ENCODE measurements at regions not wholly inside any gene's neighbourhood (a gene's known extent, or its start where the extent isn't known, plus 50 kb on each side); places are given as distances from the start of the nearest gene placed in this dataset.

- Histone ChIP-seq H3K27me3 (ENCODE audit: low read depth) (peaks cover 21% of the 10 kb centered on the region), H3K9me3 (no peaks in the 10 kb centered on the region), H3K4me3 (peak overlapping the region; percentile 13), H3K36me3 (replicated peaks) (no peaks in the 10 kb centered on the region), H3K4me1 (peaks cover 36% of the 10 kb centered on the region)
- in situ Hi-C loops (cut with MboI; ENCODE audit: low sequenced_read_pairs) = no loop called here
- no peak for DNase-seq (ENCODE audit: low spot score in 2 of 2)
Observed at GRCh38 chr7:25861601-25862260, 290.3 kb upstream of the NFE2L3 start.

- Histone ChIP-seq H3K4me3 (peak overlapping the region; percentile 5; the same call in 1 of the 2 replicates), H3K27me3 (ENCODE audit: low read depth) (peaks cover 28% of the 10 kb centered on the region), H3K36me3 (replicated peaks) (no peaks in the 10 kb centered on the region), H3K9me3 (no peaks in the 10 kb centered on the region), H3K4me1 (peaks cover 36% of the 10 kb centered on the region)
- peak; percentile 100 for DNase-seq (ENCODE audit: low spot score in 2 of 2)
- in situ Hi-C loops (cut with MboI; ENCODE audit: low sequenced_read_pairs) = no loop called here
Observed at GRCh38 chr7:25862261-25863004, 289.6 kb upstream of the NFE2L3 start.

- Histone ChIP-seq H3K27me3 (ENCODE audit: low read depth) (peaks cover 34% of the 10 kb centered on the region), H3K4me1 (peaks cover 30% of the 10 kb centered on the region), H3K4me3 (peak overlapping the region; percentile 5; the same call in 1 of the 2 replicates), H3K36me3 (replicated peaks) (no peaks in the 10 kb centered on the region), H3K9me3 (no peaks in the 10 kb centered on the region)
- no peak for DNase-seq (ENCODE audit: low spot score in 2 of 2)
- in situ Hi-C loops (cut with MboI; ENCODE audit: low sequenced_read_pairs) = no loop called here
Observed at GRCh38 chr7:25863005-25863728, 288.8 kb upstream of the NFE2L3 start.

- peaks cover 40% of the 10 kb centered on the region for H3K27me3 ChIP-seq (ENCODE audit: low read depth)
- peak in 1 of 2 experiments; percentile 63 for DNase-seq (ENCODE audit: low spot score in 2 of 2)
- H3K4me1 ChIP-seq = peaks cover 29% of the 10 kb centered on the region
- in situ Hi-C loops (cut with MboI; ENCODE audit: low sequenced_read_pairs) = no loop called here
- no peaks in the 10 kb centered on the region for H3K36me3 ChIP-seq (replicated peaks)
- H3K4me3 ChIP-seq = no peak overlapping the region
- no peaks in the 10 kb centered on the region for H3K9me3 ChIP-seq
Observed at GRCh38 chr7:25863729-25864110, 288.3 kb upstream of the NFE2L3 start.

- H3K27me3 ChIP-seq (ENCODE audit: low read depth) = peaks cover 47% of the 10 kb centered on the region
- DNase-seq (ENCODE audit: low spot score in 2 of 2) = no peak
- peaks cover 29% of the 10 kb centered on the region for H3K4me1 ChIP-seq
- in situ Hi-C loops (cut with MboI; ENCODE audit: low sequenced_read_pairs) = no loop called here
- H3K9me3 ChIP-seq = no peaks in the 10 kb centered on the region
- no peak overlapping the region for H3K4me3 ChIP-seq
- no peaks in the 10 kb centered on the region for H3K36me3 ChIP-seq (replicated peaks)
Observed at GRCh38 chr7:25864511-25864910, 287.5 kb upstream of the NFE2L3 start.

- H3K36me3 ChIP-seq (replicated peaks) = no peaks in the 10 kb centered on the region
- DNase-seq (ENCODE audit: low spot score in 2 of 2) = no peak
- H3K4me3 ChIP-seq = no peak overlapping the region
- H3K9me3 ChIP-seq = no peaks in the 10 kb centered on the region
- in situ Hi-C loops (cut with MboI; ENCODE audit: low sequenced_read_pairs) = no loop called here
- H3K27me3 ChIP-seq (ENCODE audit: low read depth) = peaks cover 53% of the 10 kb centered on the region
- H3K4me1 ChIP-seq = peaks cover 29% of the 10 kb centered on the region
Observed at GRCh38 chr7:25864943-25865751, 286.9 kb upstream of the NFE2L3 start.

GRCh38 chr7:25868509-25868908 lies 283.5 kb upstream of the NFE2L3 start:
- Histone ChIP-seq H3K27me3 (ENCODE audit: low read depth) (peaks cover 56% of the 10 kb centered on the region), H3K4me3 (no peak overlapping the region), H3K9me3 (no peaks in the 10 kb centered on the region), H3K4me1 (peaks cover 19% of the 10 kb centered on the region), H3K36me3 (replicated peaks) (no peaks in the 10 kb centered on the region)
- no peak for DNase-seq (ENCODE audit: low spot score in 2 of 2)
- in situ Hi-C loops (cut with MboI; ENCODE audit: low sequenced_read_pairs) = no loop called here

GRCh38 chr7:25870574-25870973 lies 281.4 kb upstream of the NFE2L3 start:
- Histone ChIP-seq H3K36me3 (replicated peaks) (no peaks in the 10 kb centered on the region), H3K9me3 (no peaks in the 10 kb centered on the region), H3K4me1 (peaks cover 4% of the 10 kb centered on the region), H3K27me3 (ENCODE audit: low read depth) (peaks cover 41% of the 10 kb centered on the region), H3K4me3 (no peak overlapping the region)
- DNase-seq (ENCODE audit: low spot score in 2 of 2) = no peak
- in situ Hi-C loops (cut with MboI; ENCODE audit: low sequenced_read_pairs) = no loop called here

- Histone ChIP-seq H3K36me3 (replicated peaks) (no peaks in the 10 kb centered on the region), H3K27me3 (ENCODE audit: low read depth) (no peaks in the 10 kb centered on the region), H3K4me1 (no peaks in the 10 kb centered on the region), H3K9me3 (no peaks in the 10 kb centered on the region), H3K4me3 (no peak overlapping the region)
- in situ Hi-C loops (cut with MboI; ENCODE audit: low sequenced_read_pairs) = loop anchor here (25.0 kb wide), 1 partner anchor 311 kb away; no protein-coding TSS in a partner anchor
- DNase-seq (ENCODE audit: low spot score in 2 of 2) = no peak
Observed at GRCh38 chr7:25876092-25876491, 275.9 kb upstream of the NFE2L3 start.

GRCh38 chr7:25877802-25878789 lies 273.9 kb upstream of the NFE2L3 start:
- in situ Hi-C loops (cut with MboI; ENCODE audit: low sequenced_read_pairs) = loop anchor here (25.0 kb wide), 1 partner anchor 309 kb away; no protein-coding TSS in a partner anchor
- H3K27me3 ChIP-seq (ENCODE audit: low read depth) = 0 out of 2 replicates have a peak, but pooled peaks cover 2% of the 10 kb centered on the region
- DNase-seq (ENCODE audit: low spot score in 2 of 2) = no peak

GRCh38 chr7:25879799-25880198 lies 272.2 kb upstream of the NFE2L3 start:
- Histone ChIP-seq H3K36me3 (replicated peaks) (no peaks in the 10 kb centered on the region), H3K27me3 (ENCODE audit: low read depth) (0 out of 2 replicates have a peak, but pooled peaks cover 2% of the 10 kb centered on the region), H3K9me3 (no peaks in the 10 kb centered on the region), H3K4me3 (no peak overlapping the region), H3K4me1 (no peaks in the 10 kb centered on the region)
- in situ Hi-C loops (cut with MboI; ENCODE audit: low sequenced_read_pairs) = loop anchor here (25.0 kb wide), 1 partner anchor 308 kb away; no protein-coding TSS in a partner anchor
- no peak for DNase-seq (ENCODE audit: low spot score in 2 of 2)

More at GRCh38 chr7:25877802-25878789, 273.9 kb upstream of the NFE2L3 start:
- H3K4me3 ChIP-seq = no peak overlapping the region
- no peaks in the 10 kb centered on the region for H3K9me3 ChIP-seq
- no peaks in the 10 kb centered on the region for H3K4me1 ChIP-seq
- H3K36me3 ChIP-seq (replicated peaks) = no peaks in the 10 kb centered on the region

GRCh38 chr7:25881317-25882037 lies 270.5 kb upstream of the NFE2L3 start:
- Histone ChIP-seq H3K9me3 (no peaks in the 10 kb centered on the region), H3K4me1 (no peaks in the 10 kb centered on the region)
- in situ Hi-C loops (cut with MboI; ENCODE audit: low sequenced_read_pairs) = loop anchor here (25.0 kb wide), 1 partner anchor 306 kb away; no protein-coding TSS in a partner anchor

More at GRCh38 chr7:25881317-25882037, 270.5 kb upstream of the NFE2L3 start:
- no peaks in the 10 kb centered on the region for H3K36me3 ChIP-seq (replicated peaks)
- H3K4me3 ChIP-seq = no peak overlapping the region
- DNase-seq (ENCODE audit: low spot score in 2 of 2) = no peak
- H3K27me3 ChIP-seq (ENCODE audit: low read depth) = 0 out of 2 replicates have a peak, but pooled peaks cover 2% of the 10 kb centered on the region

Data from HAP-1 (cell line).